ENCODE measurements at regions not wholly inside any gene's neighbourhood (a gene's known extent, or its start where the extent isn't known, plus 50 kb on each side); places are given as distances from the start of the nearest gene placed in this dataset.

DNA sequence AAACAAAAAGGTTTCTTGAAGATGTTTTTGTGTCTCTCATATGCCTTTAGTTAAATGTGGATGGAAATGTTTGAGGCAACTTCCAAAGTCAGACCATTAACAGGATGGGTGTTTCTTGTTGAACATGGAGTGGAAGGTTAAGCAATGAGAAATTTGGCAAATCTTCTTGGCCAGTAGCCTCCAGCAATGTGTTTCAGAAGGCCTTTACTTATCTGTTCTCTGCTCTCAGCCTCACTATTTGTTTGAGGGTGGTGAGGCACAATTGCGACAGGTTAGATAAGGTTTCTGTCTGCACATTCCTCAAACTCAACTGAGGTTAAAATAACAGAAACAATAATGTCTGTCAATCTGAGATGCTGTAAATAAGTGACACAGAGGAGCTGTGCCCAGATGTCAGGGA is 1019.0 kb downstream of the DIAPH3 start:
- TF ChIP-seq, protein P1, sequence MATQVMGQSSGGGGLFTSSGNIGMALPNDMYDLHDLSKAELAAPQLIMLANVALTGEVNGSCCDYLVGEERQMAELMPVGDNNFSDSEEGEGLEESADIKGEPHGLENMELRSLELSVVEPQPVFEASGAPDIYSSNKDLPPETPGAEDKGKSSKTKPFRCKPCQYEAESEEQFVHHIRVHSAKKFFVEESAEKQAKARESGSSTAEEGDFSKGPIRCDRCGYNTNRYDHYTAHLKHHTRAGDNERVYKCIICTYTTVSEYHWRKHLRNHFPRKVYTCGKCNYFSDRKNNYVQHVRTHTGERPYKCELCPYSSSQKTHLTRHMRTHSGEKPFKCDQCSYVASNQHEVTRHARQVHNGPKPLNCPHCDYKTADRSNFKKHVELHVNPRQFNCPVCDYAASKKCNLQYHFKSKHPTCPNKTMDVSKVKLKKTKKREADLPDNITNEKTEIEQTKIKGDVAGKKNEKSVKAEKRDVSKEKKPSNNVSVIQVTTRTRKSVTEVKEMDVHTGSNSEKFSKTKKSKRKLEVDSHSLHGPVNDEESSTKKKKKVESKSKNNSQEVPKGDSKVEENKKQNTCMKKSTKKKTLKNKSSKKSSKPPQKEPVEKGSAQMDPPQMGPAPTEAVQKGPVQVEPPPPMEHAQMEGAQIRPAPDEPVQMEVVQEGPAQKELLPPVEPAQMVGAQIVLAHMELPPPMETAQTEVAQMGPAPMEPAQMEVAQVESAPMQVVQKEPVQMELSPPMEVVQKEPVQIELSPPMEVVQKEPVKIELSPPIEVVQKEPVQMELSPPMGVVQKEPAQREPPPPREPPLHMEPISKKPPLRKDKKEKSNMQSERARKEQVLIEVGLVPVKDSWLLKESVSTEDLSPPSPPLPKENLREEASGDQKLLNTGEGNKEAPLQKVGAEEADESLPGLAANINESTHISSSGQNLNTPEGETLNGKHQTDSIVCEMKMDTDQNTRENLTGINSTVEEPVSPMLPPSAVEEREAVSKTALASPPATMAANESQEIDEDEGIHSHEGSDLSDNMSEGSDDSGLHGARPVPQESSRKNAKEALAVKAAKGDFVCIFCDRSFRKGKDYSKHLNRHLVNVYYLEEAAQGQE (IDR thresholded peaks at IDR 0.05; ENCODE audit: low read depth, low read length), result no peak
- TF ChIP-seq CTCF (IDR thresholded peaks at IDR 0.05), result no peak
- no peak for TF ChIP-seq FOSL2 (IDR thresholded peaks at IDR 0.05; ENCODE audit: borderline replicate concordance, low read depth)
- TF ChIP-seq TAF1 (IDR thresholded peaks at IDR 0.05; ENCODE audit: borderline replicate concordance, low read depth, low read length), result no peak
- TF ChIP-seq YY1 (IDR thresholded peaks at IDR 0.05; ENCODE audit: low read depth), result no peak
- no peak for TF ChIP-seq MXI1 (IDR thresholded peaks at IDR 0.05; ENCODE audit: low read depth, low read length)
- TF ChIP-seq GABPA (IDR thresholded peaks at IDR 0.05; ENCODE audit: low read depth), result no peak
- TF ChIP-seq EP300 (IDR thresholded peaks at IDR 0.05; ENCODE audit: borderline replicate concordance in 1 of 2, low read depth in 1 of 2, low read length in 1 of 2), result no peak
- TF ChIP-seq RCOR1 (IDR thresholded peaks at IDR 0.05; ENCODE audit: low read length), result no peak
- TF ChIP-seq RAD21 (IDR thresholded peaks at IDR 0.05; ENCODE audit: low read length), result no peak
